ENCODE measurements at regions not wholly inside any gene's neighbourhood (a gene's known extent, or its start where the extent isn't known, plus 50 kb on each side); places are given as distances from the start of the nearest gene placed in this dataset.

DNA sequence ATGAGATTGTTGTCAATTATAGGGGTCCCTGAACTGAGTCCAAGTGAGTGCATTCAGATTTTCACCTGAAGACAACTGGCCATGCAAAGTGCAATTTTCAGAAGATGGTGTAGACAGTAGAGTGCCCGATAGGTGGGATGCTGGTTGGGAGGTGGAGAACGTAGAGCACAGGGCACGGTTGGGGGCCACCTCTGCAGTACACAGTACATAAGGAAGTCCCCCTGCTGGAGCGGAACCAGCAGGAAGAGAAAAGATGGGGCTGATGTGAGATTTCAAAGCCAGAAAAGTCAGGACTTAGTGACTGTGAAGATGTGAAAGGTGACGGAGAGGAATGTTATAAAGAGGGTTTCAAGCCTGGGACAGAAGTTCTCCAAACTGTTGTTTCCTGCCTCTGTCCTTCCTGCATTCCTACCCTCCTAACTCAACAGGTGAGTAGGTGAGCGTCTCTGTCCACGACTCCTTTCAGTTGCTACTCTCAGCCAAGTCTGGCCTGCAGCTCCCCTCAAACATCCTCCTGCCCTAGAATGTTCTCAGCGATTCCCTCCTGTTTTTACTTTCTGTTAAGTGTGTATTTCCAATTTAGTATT is 330.8 kb downstream of the PRL start:
- 79 to 82% methylated on average over 8 of the region's 8 CpGs for WGBS, 2 donors
- Histone ChIP-seq H3K4me1 (no peaks in the 10 kb centered on the region), H3K36me3 (no peaks in the 10 kb centered on the region), H3K9me3 (no peaks in the 10 kb centered on the region), H3K4me3 (no peak overlapping the region), H3K27me3 (no peaks in the 10 kb centered on the region), H3K27ac (no peak overlapping the region)
- ATAC-seq (no peak), DNase-seq (no peak), FAIRE-seq (no peak)
- TF ChIP-seq, protein P1, sequence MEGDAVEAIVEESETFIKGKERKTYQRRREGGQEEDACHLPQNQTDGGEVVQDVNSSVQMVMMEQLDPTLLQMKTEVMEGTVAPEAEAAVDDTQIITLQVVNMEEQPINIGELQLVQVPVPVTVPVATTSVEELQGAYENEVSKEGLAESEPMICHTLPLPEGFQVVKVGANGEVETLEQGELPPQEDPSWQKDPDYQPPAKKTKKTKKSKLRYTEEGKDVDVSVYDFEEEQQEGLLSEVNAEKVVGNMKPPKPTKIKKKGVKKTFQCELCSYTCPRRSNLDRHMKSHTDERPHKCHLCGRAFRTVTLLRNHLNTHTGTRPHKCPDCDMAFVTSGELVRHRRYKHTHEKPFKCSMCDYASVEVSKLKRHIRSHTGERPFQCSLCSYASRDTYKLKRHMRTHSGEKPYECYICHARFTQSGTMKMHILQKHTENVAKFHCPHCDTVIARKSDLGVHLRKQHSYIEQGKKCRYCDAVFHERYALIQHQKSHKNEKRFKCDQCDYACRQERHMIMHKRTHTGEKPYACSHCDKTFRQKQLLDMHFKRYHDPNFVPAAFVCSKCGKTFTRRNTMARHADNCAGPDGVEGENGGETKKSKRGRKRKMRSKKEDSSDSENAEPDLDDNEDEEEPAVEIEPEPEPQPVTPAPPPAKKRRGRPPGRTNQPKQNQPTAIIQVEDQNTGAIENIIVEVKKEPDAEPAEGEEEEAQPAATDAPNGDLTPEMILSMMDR (IDR thresholded peaks at IDR 0.05): no peak
- intact Hi-C loops (cut with DNase I): no loop called here

DNA sequence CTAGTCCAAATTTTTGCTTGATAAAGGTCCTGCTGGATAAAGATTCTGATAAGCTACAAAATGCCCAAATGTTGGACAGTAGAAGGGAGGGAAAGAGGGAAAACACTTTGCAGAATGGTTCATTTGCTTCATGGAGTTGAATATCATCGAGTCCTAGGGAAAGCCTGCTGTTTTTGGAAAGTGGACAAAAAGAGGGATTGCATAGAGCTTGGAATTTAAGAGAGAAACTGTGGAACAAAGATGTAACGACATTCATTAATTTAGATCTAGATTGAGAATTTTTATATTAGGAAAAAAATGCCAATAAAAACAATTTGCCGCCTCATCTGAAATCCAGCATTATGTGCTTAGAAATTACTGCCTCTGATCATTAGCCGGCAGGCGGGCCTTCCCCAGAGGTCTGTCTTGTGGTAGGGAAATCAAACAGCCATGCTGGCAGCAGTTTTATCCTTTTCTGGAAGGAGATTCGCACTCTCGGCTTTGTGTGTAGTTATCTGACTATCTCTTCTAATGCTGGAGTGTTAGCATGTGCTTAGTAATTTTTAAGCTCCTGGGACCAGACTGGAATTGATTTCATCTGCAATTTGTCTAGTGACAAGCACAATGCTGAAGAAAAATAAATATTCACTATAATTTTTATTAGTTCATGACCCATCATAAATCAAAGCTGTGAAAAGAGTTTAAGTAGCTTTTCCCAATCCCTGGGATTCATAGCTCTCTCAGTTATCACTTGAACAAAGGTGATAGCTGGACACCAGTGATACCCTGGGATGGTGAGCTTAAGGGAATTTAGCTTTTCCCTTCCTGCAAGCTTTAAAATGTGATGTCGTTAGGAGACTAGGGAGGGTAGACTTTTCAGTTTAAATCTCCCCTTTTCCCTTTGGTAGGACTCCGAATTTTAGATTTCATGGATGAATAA is 329.5 kb downstream of the PRL start:
- Histone ChIP-seq H3K4me1 (no peaks in the 10 kb centered on the region), H3K27ac (no peak overlapping the region), H3K9me3 (no peaks in the 10 kb centered on the region), H3K27me3 (no peaks in the 10 kb centered on the region), H3K4me3 (no peak overlapping the region), H3K36me3 (no peaks in the 10 kb centered on the region)
- TF ChIP-seq, protein P1 (IDR thresholded peaks at IDR 0.05): no peak
- ATAC-seq (no peak), FAIRE-seq (no peak), DNase-seq (no peak)
- WGBS, 2 donors: 57 to 64% methylated on average over 9 of the region's 9 CpGs
- intact Hi-C loops (cut with DNase I): no loop called here

DNA sequence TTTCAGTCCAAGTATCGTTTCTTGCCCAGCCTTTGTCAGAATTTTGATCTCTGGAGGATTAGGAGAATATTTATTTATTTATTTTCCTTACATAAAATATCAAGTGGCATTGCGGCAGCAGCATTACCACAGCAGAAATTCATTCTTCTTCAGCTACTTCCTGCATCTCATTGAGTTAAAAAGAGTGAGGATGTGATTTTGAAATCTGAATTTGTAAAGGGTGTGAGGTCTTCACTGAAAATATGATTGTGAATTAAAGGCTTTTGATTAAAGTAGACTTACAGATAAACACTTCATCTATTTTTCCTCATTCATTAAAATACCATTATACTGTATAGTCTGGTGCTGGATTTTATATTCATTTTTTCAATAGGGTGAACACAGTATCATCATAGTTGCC is 328.4 kb downstream of the PRL start:
- no peak for DNase-seq
- Histone ChIP-seq H3K27me3 (no peaks in the 10 kb centered on the region), H3K27ac (no peak overlapping the region), H3K36me3 (no peaks in the 10 kb centered on the region), H3K4me3 (no peak overlapping the region), H3K4me1 (no peaks in the 10 kb centered on the region), H3K9me3 (no peaks in the 10 kb centered on the region)
- no peak for FAIRE-seq
- intact Hi-C loops (cut with DNase I): no loop called here
- TF ChIP-seq, protein P1 (IDR thresholded peaks at IDR 0.05): no peak
- no peak for ATAC-seq
- 77 to 78% methylated on average over 2 of the region's 2 CpGs for WGBS, 2 donors

DNA sequence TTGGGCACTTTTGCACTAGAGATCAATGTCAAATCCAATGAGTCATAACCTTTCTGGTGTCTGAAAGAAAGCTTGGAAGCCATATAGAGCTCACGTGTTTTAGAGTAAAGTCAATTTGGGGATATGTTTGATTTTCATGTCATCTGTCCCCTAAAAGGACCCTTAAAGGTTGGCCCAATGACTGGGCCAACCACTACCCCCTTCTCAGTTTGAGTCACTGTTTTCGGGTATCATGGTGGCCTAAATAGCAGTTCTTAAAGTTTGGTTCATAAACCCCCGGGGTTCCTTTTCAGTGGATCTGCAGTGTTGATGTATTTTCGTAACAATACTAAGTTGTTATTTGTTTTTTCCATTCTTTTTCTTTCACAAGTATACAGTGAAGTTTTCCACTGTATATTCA is 327.6 kb downstream of the PRL start:
- intact Hi-C loops (cut with DNase I): no loop called here
- no peak for DNase-seq
- Histone ChIP-seq H3K4me3 (no peak overlapping the region), H3K4me1 (no peaks in the 10 kb centered on the region), H3K27ac (no peak overlapping the region), H3K27me3 (no peaks in the 10 kb centered on the region), H3K36me3 (no peaks in the 10 kb centered on the region), H3K9me3 (no peaks in the 10 kb centered on the region)
- WGBS, 2 donors: 72 to 81% methylated on average over 4 of the region's 4 CpGs
- no peak for FAIRE-seq
- TF ChIP-seq, protein P1 (IDR thresholded peaks at IDR 0.05): no peak
- no peak for ATAC-seq
